Gastrocnemius medialis (tissue), 4 donors: ENCODE measurements at regions not wholly inside any gene's neighbourhood (a gene's known extent, or its start where the extent isn't known, plus 50 kb on each side); places are given as distances from the start of the nearest gene placed in this dataset.

Experiments
- POLR2A ChIP-seq, 2 donors: fragments of 450-650 bp; IDR thresholded peaks; one replicate each; pipeline ENCODE4 v1.6.1; 2017; ENCODE audit warnings: antibody characterized with exemption in 2 of 2, mild to moderate bottlenecking in 2 of 2, moderate library complexity in 2 of 2
- TF ChIP-seq, protein P1 (sequence below), 5 experiments: fragments of 450-650 bp in 3 of 5; fragments of 200-600 bp in 2 of 5; sonication (generic) in 2 of 5; IDR thresholded peaks in 4 of 5; conservative IDR thresholded peaks in 1 of 5; 1 replicate in 4 of 5; 2 replicates in 1 of 5; pipeline ENCODE4 v1.5.1; 2016 to 2019; ENCODE audit warnings: antibody characterized with exemption in 5 of 5, mild to moderate bottlenecking in 3 of 5, moderate library complexity in 3 of 5

DNA sequence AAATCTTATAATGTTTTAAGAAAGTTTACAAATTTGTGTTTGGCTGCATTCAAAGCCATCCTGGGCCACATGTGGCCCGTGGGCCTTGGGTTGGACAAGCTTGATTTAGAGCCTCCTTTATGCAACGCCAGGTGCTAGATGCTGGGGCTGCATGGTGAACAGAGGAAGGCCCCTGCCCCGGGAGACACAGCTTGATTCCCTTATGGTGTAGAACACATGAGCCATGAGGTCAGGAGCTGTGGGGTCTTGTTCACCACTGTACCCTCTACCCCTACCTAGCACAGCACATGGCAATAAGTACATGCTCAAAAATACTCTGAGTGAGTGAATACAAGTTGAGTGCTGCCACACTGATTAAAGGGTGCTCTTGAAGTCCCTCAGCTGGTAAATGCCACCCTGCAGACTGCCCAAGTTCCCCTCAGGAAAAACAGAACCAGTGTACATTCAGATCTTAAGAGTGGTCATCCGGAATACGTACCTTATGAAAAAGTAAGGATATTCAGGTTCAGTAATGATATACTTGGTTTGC is 71.9 kb downstream of the ARRDC3 start:
- TF ChIP-seq, protein P1, sequence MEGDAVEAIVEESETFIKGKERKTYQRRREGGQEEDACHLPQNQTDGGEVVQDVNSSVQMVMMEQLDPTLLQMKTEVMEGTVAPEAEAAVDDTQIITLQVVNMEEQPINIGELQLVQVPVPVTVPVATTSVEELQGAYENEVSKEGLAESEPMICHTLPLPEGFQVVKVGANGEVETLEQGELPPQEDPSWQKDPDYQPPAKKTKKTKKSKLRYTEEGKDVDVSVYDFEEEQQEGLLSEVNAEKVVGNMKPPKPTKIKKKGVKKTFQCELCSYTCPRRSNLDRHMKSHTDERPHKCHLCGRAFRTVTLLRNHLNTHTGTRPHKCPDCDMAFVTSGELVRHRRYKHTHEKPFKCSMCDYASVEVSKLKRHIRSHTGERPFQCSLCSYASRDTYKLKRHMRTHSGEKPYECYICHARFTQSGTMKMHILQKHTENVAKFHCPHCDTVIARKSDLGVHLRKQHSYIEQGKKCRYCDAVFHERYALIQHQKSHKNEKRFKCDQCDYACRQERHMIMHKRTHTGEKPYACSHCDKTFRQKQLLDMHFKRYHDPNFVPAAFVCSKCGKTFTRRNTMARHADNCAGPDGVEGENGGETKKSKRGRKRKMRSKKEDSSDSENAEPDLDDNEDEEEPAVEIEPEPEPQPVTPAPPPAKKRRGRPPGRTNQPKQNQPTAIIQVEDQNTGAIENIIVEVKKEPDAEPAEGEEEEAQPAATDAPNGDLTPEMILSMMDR (IDR thresholded peaks at IDR 0.05 in 4 of 5, conservative IDR thresholded peaks at IDR 0.05 in 1 of 5), result no peak
- no peak for TF ChIP-seq POLR2A (IDR thresholded peaks at IDR 0.05)
